Kidney (tissue), 13 donors: ENCODE measurements at regions not wholly inside any gene's neighbourhood (a gene's known extent, or its start where the extent isn't known, plus 50 kb on each side); places are given as distances from the start of the nearest gene placed in this dataset.

Source experiments
- DNase-seq, 5 donors: peaks; one replicate each; pipeline ENCODE4 v3.0.0-alpha.2; 2013 to 2020
- FAIRE-seq: peaks from 2 replicates; lab custom pipeline; 2012; peaks lifted over from hg19 to GRCh38; lab: Jason Lieb, UNC
- H3K27ac ChIP-seq, 2 donors: one replicate each; pipeline ENCODE4 v1.7.0; 2013; ENCODE audit warnings: low read depth in 2 of 2, low read length in 2 of 2, inconsistent platforms in 1 of 2
- H3K27me3 ChIP-seq: one replicate; pipeline ENCODE4 v1.7.1; 2013; ENCODE audit warnings: low read length, inconsistent platforms; ENCODE audit not compliant: control insufficient read depth, insufficient read depth
- H3K36me3 ChIP-seq, 3 donors: one replicate each; pipeline versions ENCODE4 v1.7.0 to v1.7.1; 2013; ENCODE audit warnings: low read length in 3 of 3, control low read depth in 1 of 3, inconsistent platforms in 1 of 3; ENCODE audit not compliant: insufficient read depth in 3 of 3, control insufficient read depth in 2 of 3
- H3K4me1 ChIP-seq, 3 donors: one replicate each; pipeline versions ENCODE4 v1.7.0 to v1.7.1; 2013; ENCODE audit warnings: low read length in 3 of 3, inconsistent platforms in 1 of 3, low read depth in 1 of 3; ENCODE audit not compliant: control insufficient read depth in 2 of 3, insufficient read depth in 2 of 3
- H3K4me3 ChIP-seq, 3 donors: one replicate each; pipeline versions ENCODE4 v1.7.0 to v1.8.1; 2013; ENCODE audit warnings: low read length in 3 of 3, control low read depth in 1 of 3, inconsistent platforms in 1 of 3
- H3K9ac ChIP-seq, 3 donors: one replicate each; pipeline versions ENCODE4 v1.7.0 to v1.7.1; 2013; ENCODE audit warnings: low read length in 3 of 3, control low read depth in 1 of 3, inconsistent platforms in 1 of 3
- H3K9me3 ChIP-seq, 3 donors: one replicate each; pipeline versions ENCODE4 v1.7.0 to v1.7.1; 2013; ENCODE audit warnings: low read length in 3 of 3, control low read depth in 1 of 3, inconsistent platforms in 1 of 3; ENCODE audit not compliant: control insufficient read depth in 2 of 3, insufficient read depth in 1 of 3
- CTCF ChIP-seq: IDR thresholded peaks from 3 replicates; pipeline ENCODE4 v1.5.1; 2012; ENCODE audit warnings: mild to moderate bottlenecking, moderate library complexity, borderline replicate concordance; ENCODE audit not compliant: insufficient read depth; ENCODE audit errors: extremely low read depth
- intact Hi-C: fragments of 100-400 bp; cut with DNase I; formaldehyde crosslinking; loops from one replicate; pipeline ENCODE4 v1.11.1; 2022
- donor health status: control.
- donor health status: control.
- donor health status: control.
- donor health status: control.
- donor health status: control.
- donor health status: DM: yes; HTN: yes; CAD: no.
- donor health status: Normal renal cell carcinoma (clear cell type).

- H3K4me3 ChIP-seq, result no peak overlapping the region
- intact Hi-C loops, result no loop called here
- no peaks in the 10 kb centered on the region for H3K27me3 ChIP-seq
- FAIRE-seq (no peak), DNase-seq (no peak)
- no peaks in the 10 kb centered on the region for H3K9me3 ChIP-seq
- no peaks in the 10 kb centered on the region for H3K36me3 ChIP-seq
- H3K4me1 ChIP-seq, result no peaks in the 10 kb centered on the region
- H3K9ac ChIP-seq, result no peak overlapping the region
- TF ChIP-seq CTCF, result no peak
- H3K27ac ChIP-seq, result no peak overlapping the region
These were observed 229.3 kb upstream of the ACTBL2 start for GRCh38 chr5:57711946-57712345.

GRCh38 chr5:57711471-57711870 lies 228.9 kb upstream of the ACTBL2 start:
- Histone ChIP-seq H3K36me3 (no peaks in the 10 kb centered on the region), H3K9ac (no peak overlapping the region), H3K9me3 (no peaks in the 10 kb centered on the region), H3K27me3 (no peaks in the 10 kb centered on the region), H3K27ac (no peak overlapping the region), H3K4me1 (no peaks in the 10 kb centered on the region), H3K4me3 (no peak overlapping the region)
- FAIRE-seq, result no peak
- no peak for TF ChIP-seq CTCF
- intact Hi-C loops, result no loop called here
- no peak for DNase-seq

- no peaks in the 10 kb centered on the region for H3K27me3 ChIP-seq
- DNase-seq, result no peak
- H3K9ac ChIP-seq, result no peak overlapping the region
- no peak for FAIRE-seq
- no peaks in the 10 kb centered on the region for H3K4me1 ChIP-seq
- intact Hi-C loops, result no loop called here
- H3K36me3 ChIP-seq, result no peaks in the 10 kb centered on the region
- no peak overlapping the region for H3K4me3 ChIP-seq
- H3K9me3 ChIP-seq, result no peaks in the 10 kb centered on the region
- H3K27ac ChIP-seq, result no peak overlapping the region
- no peak for TF ChIP-seq CTCF
These were observed 227.5 kb upstream of the ACTBL2 start for GRCh38 chr5:57710126-57710525.

- Histone ChIP-seq H3K36me3 (no peaks in the 10 kb centered on the region), H3K27ac (no peak overlapping the region), H3K27me3 (no peaks in the 10 kb centered on the region), H3K9ac (no peak overlapping the region), H3K9me3 (no peaks in the 10 kb centered on the region), H3K4me3 (no peak overlapping the region), H3K4me1 (no peaks in the 10 kb centered on the region)
- DNase-seq (no peak), FAIRE-seq (no peak)
- intact Hi-C loops, result no loop called here
- no peak for TF ChIP-seq CTCF
These were observed 223.2 kb upstream of the ACTBL2 start for GRCh38 chr5:57705769-57706168.
